ENCODE measurements at regions not wholly inside any gene's neighbourhood (a gene's known extent, or its start where the extent isn't known, plus 50 kb on each side); places are given as distances from the start of the nearest gene placed in this dataset.

GRCh38 chr4:43525646-43526045 is 633.1 kb downstream of the GRXCR1 start:
- no peak for DNase-seq
- intact Hi-C loops (cut with DNase I) = no loop called here
- peaks cover 0 to 14% (median 0%) of the 10 kb centered on the region in 11 donors for H3K9me3 ChIP-seq
- no peak overlapping the region for H3K4me3 ChIP-seq
- no peaks in the 10 kb centered on the region for H3K36me3 ChIP-seq
- no peaks in the 10 kb centered on the region for H3K4me1 ChIP-seq
- TF ChIP-seq, protein P1, sequence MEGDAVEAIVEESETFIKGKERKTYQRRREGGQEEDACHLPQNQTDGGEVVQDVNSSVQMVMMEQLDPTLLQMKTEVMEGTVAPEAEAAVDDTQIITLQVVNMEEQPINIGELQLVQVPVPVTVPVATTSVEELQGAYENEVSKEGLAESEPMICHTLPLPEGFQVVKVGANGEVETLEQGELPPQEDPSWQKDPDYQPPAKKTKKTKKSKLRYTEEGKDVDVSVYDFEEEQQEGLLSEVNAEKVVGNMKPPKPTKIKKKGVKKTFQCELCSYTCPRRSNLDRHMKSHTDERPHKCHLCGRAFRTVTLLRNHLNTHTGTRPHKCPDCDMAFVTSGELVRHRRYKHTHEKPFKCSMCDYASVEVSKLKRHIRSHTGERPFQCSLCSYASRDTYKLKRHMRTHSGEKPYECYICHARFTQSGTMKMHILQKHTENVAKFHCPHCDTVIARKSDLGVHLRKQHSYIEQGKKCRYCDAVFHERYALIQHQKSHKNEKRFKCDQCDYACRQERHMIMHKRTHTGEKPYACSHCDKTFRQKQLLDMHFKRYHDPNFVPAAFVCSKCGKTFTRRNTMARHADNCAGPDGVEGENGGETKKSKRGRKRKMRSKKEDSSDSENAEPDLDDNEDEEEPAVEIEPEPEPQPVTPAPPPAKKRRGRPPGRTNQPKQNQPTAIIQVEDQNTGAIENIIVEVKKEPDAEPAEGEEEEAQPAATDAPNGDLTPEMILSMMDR (IDR thresholded peaks at IDR 0.05) = no peak
- WGBS, 2 donors = 75 to 82% methylated on average over 2 of the region's 2 CpGs
- no peak for ATAC-seq
- H3K27me3 ChIP-seq = no peaks in the 10 kb centered on the region
- H3K27ac ChIP-seq = no peak overlapping the region

DNA sequence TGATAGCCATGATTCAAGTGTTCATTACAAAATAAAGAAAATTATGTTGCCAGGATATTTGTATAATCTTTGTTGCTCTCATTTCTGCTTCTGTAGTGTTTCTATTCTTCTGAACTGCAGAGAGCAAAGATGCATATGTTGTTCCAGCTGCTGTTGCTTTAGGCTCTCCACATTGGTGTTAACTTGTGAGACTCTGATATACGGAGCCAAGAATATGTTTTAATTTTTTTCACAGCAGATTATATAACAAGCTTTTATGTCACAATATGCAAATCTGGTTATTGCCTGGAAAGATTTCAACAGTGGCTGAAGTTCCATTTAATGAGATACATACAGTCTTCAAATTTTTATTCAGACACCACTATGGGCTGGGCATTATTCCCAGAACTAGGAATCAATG is 655.0 kb downstream of the GRXCR1 start:
- intact Hi-C loops (cut with DNase I) = no loop called here
- 48 to 58% methylated on average over 1 of the region's 1 CpG for WGBS, 2 donors
- TF ChIP-seq, protein P1 (IDR thresholded peaks at IDR 0.05) = no peak

GRCh38 chr4:43550981-43551627 is 658.6 kb downstream of the GRXCR1 start:
- 84 to 85% methylated on average over 23 to 24 of the region's 24 CpGs for WGBS, 2 donors
- Histone ChIP-seq H3K4me1 (no peaks in the 10 kb centered on the region), H3K27me3 (no peaks in the 10 kb centered on the region), H3K36me3 (no peaks in the 10 kb centered on the region), H3K9me3 (peaks cover 0 to 49% (median 8%) of the 10 kb centered on the region in 11 donors), H3K27ac (no peak overlapping the region), H3K4me3 (no peak overlapping the region)
- TF ChIP-seq, protein P1 (IDR thresholded peaks at IDR 0.05) = no peak
- intact Hi-C loops (cut with DNase I) = no loop called here
- DNase-seq = no peak
- no peak for ATAC-seq

More for the DNA sequence above, 655.0 kb downstream of the GRXCR1 start:
- DNase-seq (no peak), ATAC-seq (no peak)
- no peak overlapping the region for H3K4me3 ChIP-seq
- H3K9me3 ChIP-seq = peaks cover 0 to 32% (median 6%) of the 10 kb centered on the region in 11 donors
- no peaks in the 10 kb centered on the region for H3K4me1 ChIP-seq
- no peaks in the 10 kb centered on the region for H3K27me3 ChIP-seq
- no peaks in the 10 kb centered on the region for H3K36me3 ChIP-seq
- no peak overlapping the region for H3K27ac ChIP-seq

GRCh38 chr4:43556262-43556661 is 663.7 kb downstream of the GRXCR1 start:
- Histone ChIP-seq H3K27ac (no peak overlapping the region), H3K4me3 (no peak overlapping the region), H3K4me1 (no peaks in the 10 kb centered on the region), H3K27me3 (no peaks in the 10 kb centered on the region), H3K36me3 (no peaks in the 10 kb centered on the region), H3K9me3 (peaks cover 0 to 53% (median 4%) of the 10 kb centered on the region in 11 donors)
- no peak for ATAC-seq
- TF ChIP-seq, protein P1 (IDR thresholded peaks at IDR 0.05) = no peak
- intact Hi-C loops (cut with DNase I) = no loop called here
- WGBS, 2 donors = 87 to 91% methylated on average over 1 of the region's 1 CpG
- DNase-seq = no peak
